Right lobe of liver (tissue), 4 donors: ENCODE measurements at regions not wholly inside any gene's neighbourhood (a gene's known extent, or its start where the extent isn't known, plus 50 kb on each side); places are given as distances from the start of the nearest gene placed in this dataset.

ENCODE experiments used
- POLR2A ChIP-seq: fragments of 450-650 bp; IDR thresholded peaks from one replicate; pipeline ENCODE4 v1.6.1; 2017; ENCODE audit warnings: antibody characterized with exemption, mild to moderate bottlenecking
- TF ChIP-seq, protein P1 (sequence below), 4 donors: fragments of 200-600 bp in 3 of 4; fragments of 450-650 bp in 1 of 4; IDR thresholded peaks; one replicate each; pipeline versions ENCODE4 v1.5.1 to v1.8.0; 2016 to 2022; ENCODE audit warnings: antibody characterized with exemption in 4 of 4, mild to moderate bottlenecking in 2 of 4
- donor health status: DM: no; HTN: no; CAD: no.
- donor health status: DM: no; HTN: no; CAD: no.
- donor health status: DM: no; HTN: yes; CAD: no.

DNA sequence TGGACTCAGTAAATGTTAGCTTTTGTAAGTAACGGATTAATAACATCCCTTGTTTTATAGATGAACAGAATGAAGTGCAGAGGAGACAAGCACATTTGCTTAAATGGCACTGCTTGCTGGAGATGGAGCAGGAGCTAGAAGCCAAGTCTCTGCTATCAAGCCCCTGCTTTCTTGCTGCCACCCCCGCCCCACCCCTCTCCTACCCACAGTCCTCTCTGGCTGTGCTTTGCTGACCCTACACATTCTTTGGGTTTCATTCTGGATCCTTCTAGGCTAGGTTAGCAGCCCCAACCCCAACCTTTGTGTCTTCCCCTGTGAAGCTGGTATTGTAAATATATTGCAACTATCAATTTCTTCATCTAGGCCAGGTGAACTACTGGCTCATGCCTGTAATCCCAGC, 77.5 kb upstream of the CAPZB start:
- TF ChIP-seq, protein P1, sequence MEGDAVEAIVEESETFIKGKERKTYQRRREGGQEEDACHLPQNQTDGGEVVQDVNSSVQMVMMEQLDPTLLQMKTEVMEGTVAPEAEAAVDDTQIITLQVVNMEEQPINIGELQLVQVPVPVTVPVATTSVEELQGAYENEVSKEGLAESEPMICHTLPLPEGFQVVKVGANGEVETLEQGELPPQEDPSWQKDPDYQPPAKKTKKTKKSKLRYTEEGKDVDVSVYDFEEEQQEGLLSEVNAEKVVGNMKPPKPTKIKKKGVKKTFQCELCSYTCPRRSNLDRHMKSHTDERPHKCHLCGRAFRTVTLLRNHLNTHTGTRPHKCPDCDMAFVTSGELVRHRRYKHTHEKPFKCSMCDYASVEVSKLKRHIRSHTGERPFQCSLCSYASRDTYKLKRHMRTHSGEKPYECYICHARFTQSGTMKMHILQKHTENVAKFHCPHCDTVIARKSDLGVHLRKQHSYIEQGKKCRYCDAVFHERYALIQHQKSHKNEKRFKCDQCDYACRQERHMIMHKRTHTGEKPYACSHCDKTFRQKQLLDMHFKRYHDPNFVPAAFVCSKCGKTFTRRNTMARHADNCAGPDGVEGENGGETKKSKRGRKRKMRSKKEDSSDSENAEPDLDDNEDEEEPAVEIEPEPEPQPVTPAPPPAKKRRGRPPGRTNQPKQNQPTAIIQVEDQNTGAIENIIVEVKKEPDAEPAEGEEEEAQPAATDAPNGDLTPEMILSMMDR (IDR thresholded peaks at IDR 0.05), result no peak
- TF ChIP-seq POLR2A, result no peak
